ENCODE measurements at regions not wholly inside any gene's neighbourhood (a gene's known extent, or its start where the extent isn't known, plus 50 kb on each side); places are given as distances from the start of the nearest gene placed in this dataset.
A peak's percentile ranks its signal among the peaks of the same experiment; 100 is the strongest.

GRCh38 chr1:221915764-221916163, 173.9 kb upstream of the DUSP10 start:
- no peak for DNase-seq (ENCODE audit: low spot score)

GRCh38 chr1:221913351-221913892, 171.5 kb upstream of the DUSP10 start:
- DNase-seq (ENCODE audit: low spot score), result no peak

- no peak for DNase-seq (ENCODE audit: low spot score)
These were observed 170.3 kb upstream of the DUSP10 start for GRCh38 chr1:221912230-221912629.

- no peak for DNase-seq (ENCODE audit: low spot score)
These were observed 169.8 kb upstream of the DUSP10 start for GRCh38 chr1:221911714-221912113.

- DNase-seq (ENCODE audit: low spot score), result no peak
These were observed 168.3 kb upstream of the DUSP10 start for GRCh38 chr1:221910222-221910621.

- DNase-seq (ENCODE audit: low spot score), result no peak
These were observed 166.7 kb upstream of the DUSP10 start for GRCh38 chr1:221908573-221908972.

- no peak for DNase-seq (ENCODE audit: low spot score)
These were observed 165.5 kb upstream of the DUSP10 start for GRCh38 chr1:221907166-221907932.

GRCh38 chr1:221905802-221906201, 163.9 kb upstream of the DUSP10 start:
- DNase-seq (ENCODE audit: low spot score), result no peak

GRCh38 chr1:221904319-221904718, 162.4 kb upstream of the DUSP10 start:
- no peak for DNase-seq (ENCODE audit: low spot score)

GRCh38 chr1:221903594-221903993, 161.7 kb upstream of the DUSP10 start:
- DNase-seq (ENCODE audit: low spot score), result no peak

- no peak for DNase-seq (ENCODE audit: low spot score)
These were observed 161.1 kb upstream of the DUSP10 start for GRCh38 chr1:221902961-221903360.

GRCh38 chr1:221900678-221901077, 158.8 kb upstream of the DUSP10 start:
- DNase-seq (ENCODE audit: low spot score), result no peak

GRCh38 chr1:221897321-221897721, 155.4 kb upstream of the DUSP10 start:
- no peak for DNase-seq (ENCODE audit: low spot score)

GRCh38 chr1:221892301-221892830, 150.5 kb upstream of the DUSP10 start:
- no peak for DNase-seq (ENCODE audit: low spot score)

- DNase-seq (ENCODE audit: low spot score), result no peak
These were observed 149.8 kb upstream of the DUSP10 start for GRCh38 chr1:221891708-221892107.

GRCh38 chr1:221888801-221889200, 146.9 kb upstream of the DUSP10 start:
- no peak for DNase-seq (ENCODE audit: low spot score)

GRCh38 chr1:221888218-221888617, 146.3 kb upstream of the DUSP10 start:
- peak; percentile 12 for DNase-seq (ENCODE audit: low spot score)

GRCh38 chr1:221887758-221888157, 145.9 kb upstream of the DUSP10 start:
- DNase-seq (ENCODE audit: low spot score), result no peak

GRCh38 chr1:221887415-221887746, 145.5 kb upstream of the DUSP10 start:
- DNase-seq (ENCODE audit: low spot score), result no peak

- DNase-seq (ENCODE audit: low spot score), result no peak
These were observed 145.0 kb upstream of the DUSP10 start for GRCh38 chr1:221886743-221887414.

GRCh38 chr1:221886311-221886710, 144.4 kb upstream of the DUSP10 start:
- DNase-seq (ENCODE audit: low spot score), result no peak

GRCh38 chr1:221884821-221885220, 142.9 kb upstream of the DUSP10 start:
- no peak for DNase-seq (ENCODE audit: low spot score)
